Right lobe of liver (tissue), 4 donors: ENCODE measurements at regions not wholly inside any gene's neighbourhood (a gene's known extent, or its start where the extent isn't known, plus 50 kb on each side); places are given as distances from the start of the nearest gene placed in this dataset.

Experiments used
- CTCF ChIP-seq, 4 donors: fragments of 200-600 bp in 3 of 4; fragments of 450-650 bp in 1 of 4; IDR thresholded peaks; one replicate each; pipeline versions ENCODE4 v1.5.1 to v1.8.0; 2016 to 2022; ENCODE audit warnings: antibody characterized with exemption in 4 of 4, mild to moderate bottlenecking in 2 of 4
- POLR2A ChIP-seq: fragments of 450-650 bp; IDR thresholded peaks from one replicate; pipeline ENCODE4 v1.6.1; 2017; ENCODE audit warnings: antibody characterized with exemption, mild to moderate bottlenecking
- donor health status: DM: no; HTN: no; CAD: no.
- donor health status: DM: no; HTN: no; CAD: no.
- donor health status: DM: no; HTN: yes; CAD: no.

DNA sequence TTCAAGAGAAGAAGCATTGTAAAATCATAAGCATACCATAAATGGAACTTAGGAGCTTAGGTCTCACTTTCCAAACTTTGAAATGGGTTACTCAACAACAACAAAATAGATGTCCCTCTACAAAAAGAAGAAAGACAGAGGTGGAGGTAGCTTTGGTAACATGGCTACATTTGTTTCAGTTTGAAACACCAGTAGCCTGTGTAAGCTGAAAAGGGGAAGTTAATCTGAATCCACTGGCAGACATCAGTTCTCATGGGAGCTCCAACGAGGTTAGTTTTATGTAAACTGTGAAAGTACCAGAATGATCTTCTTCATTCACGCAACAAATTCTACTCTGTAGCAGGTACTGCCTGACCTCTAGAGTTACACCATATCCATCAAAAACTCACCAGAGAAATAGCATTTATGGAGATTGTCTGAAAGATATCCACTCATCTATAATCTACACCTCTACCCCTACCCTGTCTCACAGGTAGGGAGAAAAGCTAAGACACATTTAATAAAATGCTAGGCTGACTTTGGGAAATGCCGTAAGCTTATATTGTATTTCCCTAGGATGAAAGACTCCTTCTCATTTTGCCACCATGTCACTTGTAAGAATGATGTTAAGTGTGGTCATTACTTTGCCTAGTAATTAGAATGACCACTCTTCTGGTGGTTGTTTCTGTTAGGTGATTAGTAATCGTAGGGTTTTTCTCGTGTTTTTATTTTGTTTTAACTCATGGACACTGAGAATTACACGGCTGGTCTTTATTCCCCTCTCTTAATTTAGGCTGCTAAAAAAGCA, 224.1 kb downstream of the ASCL1 start:
- no peak for TF ChIP-seq POLR2A
- no peak for TF ChIP-seq CTCF (IDR thresholded peaks at IDR 0.05)
